ENCODE measurements at regions not wholly inside any gene's neighbourhood (a gene's known extent, or its start where the extent isn't known, plus 50 kb on each side); places are given as distances from the start of the nearest gene placed in this dataset.

DNA sequence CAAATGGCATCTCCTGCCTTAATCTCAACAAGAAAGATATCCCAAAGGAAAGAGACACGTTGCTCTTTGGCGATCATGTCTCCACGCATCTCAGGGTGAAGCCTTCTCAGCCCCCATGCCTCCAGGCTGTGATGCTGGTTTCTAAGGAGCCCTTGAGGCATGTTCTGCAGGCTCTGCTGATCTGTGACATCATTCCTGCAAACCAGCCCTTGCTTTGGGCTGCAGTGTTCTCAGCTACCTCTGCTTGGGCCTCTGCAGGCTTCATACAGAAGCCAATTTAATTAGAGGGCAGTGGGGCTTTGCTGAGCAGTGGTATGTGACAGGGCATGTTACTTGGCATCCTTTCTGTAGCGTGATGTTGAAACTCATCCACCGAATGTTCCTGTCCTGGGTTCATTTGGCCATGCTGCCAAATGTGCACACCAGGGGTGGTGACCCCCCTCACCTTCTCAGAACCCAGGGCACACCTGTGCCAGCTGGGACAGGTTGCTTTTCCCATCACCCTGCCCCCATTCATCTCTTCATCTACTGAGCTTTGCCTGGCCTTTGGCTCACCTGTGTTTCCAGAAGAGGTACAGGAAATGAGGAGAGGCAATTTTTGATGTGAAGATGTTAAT, 230.9 kb downstream of the TEX29 start:
- TF ChIP-seq TAF1 (IDR thresholded peaks at IDR 0.05; ENCODE audit: borderline replicate concordance, low read depth, low read length) (no peak), MXI1 (IDR thresholded peaks at IDR 0.05; ENCODE audit: low read depth, low read length) (no peak), EP300 (IDR thresholded peaks at IDR 0.05; ENCODE audit: borderline replicate concordance in 1 of 2, low read depth in 1 of 2, low read length in 1 of 2) (no peak), FOXM1 (IDR thresholded peaks at IDR 0.05; ENCODE audit: low read depth) (no peak)
- TF ChIP-seq, protein P1, sequence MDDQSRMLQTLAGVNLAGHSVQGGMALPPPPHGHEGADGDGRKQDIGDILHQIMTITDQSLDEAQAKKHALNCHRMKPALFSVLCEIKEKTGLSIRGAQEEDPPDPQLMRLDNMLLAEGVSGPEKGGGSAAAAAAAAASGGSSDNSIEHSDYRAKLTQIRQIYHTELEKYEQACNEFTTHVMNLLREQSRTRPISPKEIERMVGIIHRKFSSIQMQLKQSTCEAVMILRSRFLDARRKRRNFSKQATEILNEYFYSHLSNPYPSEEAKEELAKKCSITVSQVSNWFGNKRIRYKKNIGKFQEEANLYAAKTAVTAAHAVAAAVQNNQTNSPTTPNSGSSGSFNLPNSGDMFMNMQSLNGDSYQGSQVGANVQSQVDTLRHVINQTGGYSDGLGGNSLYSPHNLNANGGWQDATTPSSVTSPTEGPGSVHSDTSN (IDR thresholded peaks at IDR 0.05), result no peak
- ChIA-PET CTCF (interaction anchor here (1.0 kb wide), 1 partner anchor 77 kb away, joined by 3 read pairs; no protein-coding TSS in a partner anchor), POLR2A (no interaction called here)
- Histone ChIP-seq H3K4me1 (ENCODE audit: control insufficient read depth in 1 of 2, insufficient read depth in 2 of 2, low read depth in 1 of 2, low read length in 1 of 2) (no peaks in the 10 kb centered on the region), H3K9ac (no peak overlapping the region), H3K4me3 (ENCODE audit: low read depth in 2 of 2, low read length in 1 of 2) (no peak overlapping the region), H3K9me2 (no peaks in the 10 kb centered on the region), H3F3A (replicated peaks; ENCODE audit: insufficient read depth) (no peaks in the 10 kb centered on the region), H2AFZ (ENCODE audit: low read depth) (no peak overlapping the region), H3K4me2 (no peak overlapping the region), H3K9me3 (no peaks in the 10 kb centered on the region), H3K27me3 (ENCODE audit: insufficient read depth) (no peaks in the 10 kb centered on the region), H3K27ac (ENCODE audit: low read depth in 2 of 2, low read length in 1 of 2) (no peak overlapping the region), H3K79me2 (ENCODE audit: insufficient read depth) (no peaks in the 10 kb centered on the region), H3K36me3 (replicated peaks in 1 of 2; ENCODE audit: control insufficient read depth in 1 of 2, insufficient read depth in 2 of 2, low read length in 1 of 2) (no peaks in the 10 kb centered on the region), H4K20me1 (ENCODE audit: insufficient read depth) (no peaks in the 10 kb centered on the region)
- no peak for DNase-seq
- WGBS (ENCODE audit: low lambda C conversion rate), result 0% methylated on average over 4 of the region's 5 CpGs

DNA sequence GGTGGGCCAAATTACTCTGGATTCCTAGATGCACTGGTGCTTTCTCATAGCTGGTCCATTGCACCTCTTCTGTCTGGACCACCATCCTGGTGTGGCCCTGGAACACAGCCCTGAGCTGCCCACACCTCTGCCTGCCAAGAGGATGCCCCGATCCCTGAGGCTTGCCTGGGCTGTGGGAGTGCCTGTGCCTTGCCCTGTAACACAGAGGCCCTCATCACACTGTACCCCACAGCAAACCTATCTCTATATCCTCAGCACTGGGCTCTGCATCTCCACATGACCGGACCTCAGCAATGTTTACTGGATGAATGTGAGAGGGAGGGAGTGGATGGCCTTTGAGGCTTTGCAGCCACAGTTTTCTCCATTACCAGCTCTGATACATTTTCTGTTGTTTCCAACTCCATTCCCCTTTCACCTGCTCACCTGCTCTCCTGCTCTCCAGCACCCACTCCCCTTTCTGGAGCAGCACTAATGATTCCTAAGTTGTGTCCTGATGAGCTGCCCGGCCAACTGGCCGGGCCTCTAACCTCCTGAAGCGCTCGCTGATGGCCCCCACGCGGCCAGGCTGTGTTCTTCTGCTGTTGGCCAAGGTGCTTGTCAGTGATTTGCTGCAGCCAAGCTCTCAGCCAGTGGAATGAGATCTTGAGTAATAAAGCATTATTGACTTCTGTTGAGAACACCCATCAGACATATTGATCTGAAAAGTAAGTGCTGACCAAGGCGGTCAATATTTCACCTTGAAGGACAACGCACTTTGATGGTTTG, 232.6 kb downstream of the TEX29 start:
- no peaks in the 10 kb centered on the region for H3K4me1 ChIP-seq (ENCODE audit: control insufficient read depth in 1 of 2, insufficient read depth in 2 of 2, low read depth in 1 of 2, low read length in 1 of 2)
- H3K79me2 ChIP-seq (ENCODE audit: insufficient read depth), result no peaks in the 10 kb centered on the region
- H3K9ac ChIP-seq, result no peak overlapping the region
- POLR2A ChIA-PET, result no interaction called here
- H3K27me3 ChIP-seq (ENCODE audit: insufficient read depth), result no peaks in the 10 kb centered on the region
- TF ChIP-seq RFX5 (IDR thresholded peaks at IDR 0.05; ENCODE audit: low read length), result no peak
- no peak for TF ChIP-seq YY1 (IDR thresholded peaks at IDR 0.05; ENCODE audit: low read depth)
- TF ChIP-seq, protein P2, sequence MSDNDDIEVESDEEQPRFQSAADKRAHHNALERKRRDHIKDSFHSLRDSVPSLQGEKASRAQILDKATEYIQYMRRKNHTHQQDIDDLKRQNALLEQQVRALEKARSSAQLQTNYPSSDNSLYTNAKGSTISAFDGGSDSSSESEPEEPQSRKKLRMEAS (IDR thresholded peaks at IDR 0.05; ENCODE audit: low read depth), result no peak
- no peak for TF ChIP-seq NFIC (IDR thresholded peaks at IDR 0.05; ENCODE audit: borderline replicate concordance)
- TF ChIP-seq MXI1 (IDR thresholded peaks at IDR 0.05; ENCODE audit: low read depth, low read length), result no peak
- no peak for TF ChIP-seq SIN3A (IDR thresholded peaks at IDR 0.05; ENCODE audit: borderline replicate concordance, low read depth, low read length)
- TF ChIP-seq JUND (IDR thresholded peaks at IDR 0.05), result no peak
- no peak for TF ChIP-seq MEF2A (IDR thresholded peaks at IDR 0.05; ENCODE audit: borderline replicate concordance, low read depth)
- TF ChIP-seq TEAD4 (IDR thresholded peaks at IDR 0.05; ENCODE audit: borderline replicate concordance, insufficient read depth), result no peak
- no peak for TF ChIP-seq FOXM1 (IDR thresholded peaks at IDR 0.05; ENCODE audit: low read depth)
- no peak for TF ChIP-seq EZH2phosphoT487 (IDR thresholded peaks at IDR 0.05; ENCODE audit: borderline replicate concordance, low read depth)
- TF ChIP-seq POLR2AphosphoS5 (IDR thresholded peaks at IDR 0.05; ENCODE audit: low read depth, low read length), result no peak
- TF ChIP-seq GATA2 (CRISPR knock-in tag; IDR thresholded peaks at IDR 0.05), result no peak
- no peak for TF ChIP-seq FOXJ3 (CRISPR knock-in tag; IDR thresholded peaks at IDR 0.05)
- CTCF ChIA-PET, result no interaction called here
- H3K27ac ChIP-seq (ENCODE audit: low read depth in 2 of 2, low read length in 1 of 2), result no peak overlapping the region
- no peaks in the 10 kb centered on the region for H3K36me3 ChIP-seq (replicated peaks in 1 of 2; ENCODE audit: control insufficient read depth in 1 of 2, insufficient read depth in 2 of 2, low read length in 1 of 2)
- 54% methylated on average over 10 of the region's 10 CpGs for WGBS (ENCODE audit: low lambda C conversion rate)
- no peaks in the 10 kb centered on the region for H3F3A ChIP-seq (replicated peaks; ENCODE audit: insufficient read depth)
- H3K9me3 ChIP-seq, result no peaks in the 10 kb centered on the region
- no peak overlapping the region for H3K4me2 ChIP-seq
- H2AFZ ChIP-seq (ENCODE audit: low read depth), result no peak overlapping the region
- no peaks in the 10 kb centered on the region for H3K9me2 ChIP-seq
- no peak overlapping the region for H3K4me3 ChIP-seq (ENCODE audit: low read depth in 2 of 2, low read length in 1 of 2)
- DNase-seq, result no peak
- no peaks in the 10 kb centered on the region for H4K20me1 ChIP-seq (ENCODE audit: insufficient read depth)

Data from SK-N-SH (cell line).